HG03159 (cell line): ENCODE measurements at regions not wholly inside any gene's neighbourhood (a gene's known extent, or its start where the extent isn't known, plus 50 kb on each side); places are given as distances from the start of the nearest gene placed in this dataset.
"Not testable (repeated sequence)": the region's sequence is repeated elsewhere in the genome, so short reads cannot be mapped to it uniquely, and the experiment has no call there.

Experiments used
- ATAC-seq: cut with Tn5 transposase; IDR thresholded peaks from one replicate; pipeline ENCODE4 v1.9.1; 2021; ENCODE audit warnings: mild to moderate bottlenecking, moderate library complexity; ENCODE audit not compliant: unreplicated experiment

GRCh38 chr18:71303743-71304142, 1014.9 kb downstream of the SOCS6 start:
- ATAC-seq: not testable (repeated sequence)

- no peak for ATAC-seq
These were observed 1012.8 kb downstream of the SOCS6 start for GRCh38 chr18:71301596-71301995.

GRCh38 chr18:71294201-71294600, 1005.4 kb downstream of the SOCS6 start:
- not testable (repeated sequence) for ATAC-seq

GRCh38 chr18:71293322-71293721, 1004.5 kb downstream of the SOCS6 start:
- ATAC-seq: no peak

GRCh38 chr18:71287268-71287667, 998.4 kb downstream of the SOCS6 start:
- ATAC-seq: no peak

- ATAC-seq: no peak
These were observed 963.6 kb downstream of the SOCS6 start for GRCh38 chr18:71252351-71252865.

GRCh38 chr18:71250191-71250590, 961.3 kb downstream of the SOCS6 start:
- no peak for ATAC-seq

- no peak for ATAC-seq
These were observed 960.9 kb downstream of the SOCS6 start for GRCh38 chr18:71249791-71250190.

GRCh38 chr18:71242981-71243380, 954.1 kb downstream of the SOCS6 start:
- ATAC-seq: no peak

- no peak for ATAC-seq
These were observed 950.3 kb downstream of the SOCS6 start for GRCh38 chr18:71238974-71239624.

- ATAC-seq: no peak
These were observed 948.8 kb downstream of the SOCS6 start for GRCh38 chr18:71237641-71238040.

GRCh38 chr18:71233177-71233576, 944.3 kb downstream of the SOCS6 start:
- no peak for ATAC-seq

GRCh38 chr18:71223486-71223885, 934.6 kb downstream of the SOCS6 start:
- ATAC-seq: no peak

- ATAC-seq: no peak
These were observed 932.6 kb downstream of the SOCS6 start for GRCh38 chr18:71221405-71221804.

GRCh38 chr18:71212739-71213138, 923.9 kb downstream of the SOCS6 start:
- not testable (repeated sequence) for ATAC-seq

- no peak for ATAC-seq
These were observed 923.4 kb downstream of the SOCS6 start for GRCh38 chr18:71212222-71212621.

- ATAC-seq: no peak
These were observed 921.1 kb downstream of the SOCS6 start for GRCh38 chr18:71209944-71210343.

- no peak for ATAC-seq
These were observed 905.6 kb downstream of the SOCS6 start for GRCh38 chr18:71194438-71194837.

- no peak for ATAC-seq
These were observed 900.7 kb downstream of the SOCS6 start for GRCh38 chr18:71189581-71189980.

- ATAC-seq: no peak
These were observed 879.8 kb downstream of the SOCS6 start for GRCh38 chr18:71168557-71169145.

- ATAC-seq: no peak
These were observed 847.6 kb downstream of the SOCS6 start for GRCh38 chr18:71136487-71136886.

- ATAC-seq: no peak
These were observed 845.3 kb downstream of the SOCS6 start for GRCh38 chr18:71134122-71134521.

GRCh38 chr18:71131918-71132317, 843.1 kb downstream of the SOCS6 start:
- ATAC-seq: no peak
